HG03565 (cell line): ENCODE measurements at regions not wholly inside any gene's neighbourhood (a gene's known extent, or its start where the extent isn't known, plus 50 kb on each side); places are given as distances from the start of the nearest gene placed in this dataset.

Experiments
- ATAC-seq: cut with Tn5 transposase; IDR thresholded peaks from one replicate; pipeline ENCODE4 v1.9.1; 2021; ENCODE audit warnings: mild to moderate bottlenecking, moderate library complexity; ENCODE audit not compliant: unreplicated experiment

DNA sequence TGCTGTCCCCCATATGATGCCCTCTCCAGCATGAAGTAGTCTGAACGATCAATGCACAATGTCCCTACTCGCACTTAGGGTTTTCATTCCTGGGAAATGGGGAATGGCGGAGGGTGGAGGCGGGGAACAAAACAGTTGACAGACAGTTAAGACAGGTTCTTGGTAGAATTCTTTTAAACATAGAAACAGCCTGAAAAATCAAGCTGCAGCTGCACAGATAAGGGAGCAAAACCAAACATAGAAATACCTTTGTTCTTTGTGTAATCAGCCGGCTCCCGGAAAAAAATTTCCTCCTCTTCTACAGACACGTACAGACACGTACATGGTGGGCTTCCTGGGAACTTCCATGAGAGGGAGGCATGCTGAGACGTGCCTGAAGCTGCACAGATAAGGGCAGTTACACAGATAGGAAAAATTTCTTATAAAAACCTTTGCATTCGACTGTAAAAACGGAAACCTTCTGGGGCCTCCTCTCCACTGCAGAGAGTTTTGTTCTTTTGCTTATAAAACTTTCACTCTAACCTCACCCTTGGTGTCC, 662.4 kb upstream of the PTPRD start:
- no peak for ATAC-seq

- ATAC-seq, result no peak
Observed at GRCh38 chr9:11312966-11313365, 700.2 kb upstream of the PTPRD start.

DNA sequence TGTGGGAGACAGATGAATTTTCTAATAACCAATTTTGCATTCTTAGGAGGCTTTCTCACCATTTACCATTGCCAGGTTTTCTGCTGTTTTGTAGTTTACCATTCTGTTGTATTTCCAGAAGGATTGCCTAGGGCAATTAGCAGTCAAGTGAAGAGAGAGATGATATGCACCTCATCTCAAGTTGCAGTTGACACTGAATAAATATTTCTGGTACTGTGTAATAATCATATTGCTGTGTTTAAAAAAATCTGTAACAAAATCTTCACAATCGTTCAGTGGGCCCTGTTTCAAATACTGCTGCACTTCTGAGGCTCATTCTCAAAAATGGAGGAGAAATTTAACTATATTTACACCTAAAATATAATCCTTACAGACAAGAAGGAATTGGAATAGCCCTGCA, 706.1 kb upstream of the PTPRD start:
- no peak for ATAC-seq

- no peak for ATAC-seq
Observed at GRCh38 chr9:11319538-11319937, 706.7 kb upstream of the PTPRD start.

DNA sequence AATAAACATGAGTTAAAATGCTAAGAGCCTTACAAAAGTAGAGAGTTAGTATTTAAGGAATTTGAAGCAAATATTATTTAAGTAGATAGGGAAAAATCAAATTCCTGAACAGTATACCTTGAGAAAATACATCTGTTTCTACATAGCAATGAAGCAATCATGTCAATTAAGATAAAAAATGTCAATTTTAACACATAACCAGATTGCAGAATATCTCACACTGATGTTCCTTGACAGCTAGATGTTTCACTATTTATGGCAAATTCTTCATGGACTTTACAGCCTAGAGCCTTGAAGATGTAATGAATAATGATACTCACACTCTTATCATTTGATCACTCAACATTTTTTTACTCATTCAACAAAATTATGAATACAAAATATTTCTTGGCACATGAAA, 708.2 kb upstream of the PTPRD start:
- no peak for ATAC-seq

DNA sequence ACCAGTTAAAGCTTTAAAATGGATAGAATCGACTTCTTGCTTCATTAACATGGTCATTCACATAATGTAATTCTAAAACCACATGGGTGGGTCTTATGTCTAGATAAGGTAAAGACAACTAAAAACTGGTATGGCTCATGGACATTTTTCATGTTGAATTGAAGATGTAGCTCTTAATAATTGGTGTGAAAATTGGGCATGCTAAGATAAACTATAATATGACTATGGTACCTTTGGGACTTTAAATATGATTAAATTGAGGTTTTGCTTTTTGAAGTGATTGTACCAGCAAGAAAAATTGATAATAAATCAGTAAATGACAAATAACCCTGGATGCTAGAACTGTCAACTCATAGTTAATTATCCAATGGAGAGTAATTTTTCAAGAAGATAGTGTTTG, 710.7 kb upstream of the PTPRD start:
- no peak for ATAC-seq

- no peak for ATAC-seq
Observed at GRCh38 chr9:11326231-11326630, 713.4 kb upstream of the PTPRD start.

DNA sequence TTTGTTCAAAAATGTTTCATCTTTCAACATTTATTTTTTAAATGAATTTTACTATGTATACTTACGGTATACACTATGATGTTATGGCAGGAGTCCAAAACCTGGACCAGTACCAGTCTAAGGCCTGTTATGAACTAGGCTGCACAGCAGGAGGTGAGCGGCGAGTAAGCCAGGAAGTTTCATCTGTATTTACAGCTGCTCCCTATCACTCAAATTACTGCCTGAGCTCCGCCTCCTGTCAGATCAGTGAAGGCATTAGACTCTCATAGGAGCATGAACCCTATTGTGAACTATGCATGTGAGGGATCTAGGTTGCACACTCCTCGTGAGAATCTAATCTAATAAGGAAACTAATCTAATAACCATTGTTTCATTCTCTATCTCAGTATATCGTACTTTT, 715.5 kb upstream of the PTPRD start:
- ATAC-seq, result no peak

DNA sequence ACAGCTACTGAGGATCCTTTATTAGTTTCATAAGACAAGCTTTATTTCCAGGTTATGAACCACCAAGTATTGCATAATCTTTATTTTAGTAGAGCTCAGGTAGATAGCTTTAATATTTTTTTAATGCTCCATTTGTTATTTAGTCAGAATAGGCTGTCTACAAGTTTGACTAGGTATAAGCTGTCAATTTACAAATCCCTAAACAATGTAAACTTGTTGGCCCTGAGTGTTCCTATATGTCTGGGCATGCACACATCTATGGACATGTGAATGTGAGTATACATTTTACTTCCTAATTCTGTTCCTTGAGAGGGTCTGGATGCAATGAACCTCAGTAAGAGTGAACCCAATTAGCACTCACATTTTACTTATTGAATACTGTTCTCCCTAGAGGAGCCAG, 722.2 kb upstream of the PTPRD start:
- ATAC-seq, result no peak

- ATAC-seq, result peak; percentile 91
Observed at GRCh38 chr9:11338130-11338529, 725.3 kb upstream of the PTPRD start.

GRCh38 chr9:11340654-11341053, 727.9 kb upstream of the PTPRD start:
- ATAC-seq, result no peak

DNA sequence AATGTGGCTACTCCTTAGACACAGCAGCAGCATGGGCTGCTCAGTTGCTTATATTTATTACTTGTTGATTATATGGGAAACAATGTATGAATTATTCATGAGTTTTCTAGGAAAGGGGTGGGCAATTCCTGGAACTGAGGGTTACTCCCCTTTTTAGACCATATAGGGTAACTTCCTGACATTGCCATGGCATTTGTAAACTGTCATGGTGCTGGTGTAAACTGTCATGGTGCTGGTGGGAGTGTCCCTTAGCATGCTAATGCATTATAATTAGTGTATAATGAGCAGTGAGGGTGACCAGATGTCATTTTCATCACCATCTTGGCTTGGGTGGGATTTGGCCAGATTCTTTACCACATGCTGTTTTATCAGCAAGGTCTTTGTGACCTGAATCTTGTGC, 734.6 kb upstream of the PTPRD start:
- ATAC-seq, result no peak

GRCh38 chr9:11348366-11348765, 735.6 kb upstream of the PTPRD start:
- no peak for ATAC-seq

DNA sequence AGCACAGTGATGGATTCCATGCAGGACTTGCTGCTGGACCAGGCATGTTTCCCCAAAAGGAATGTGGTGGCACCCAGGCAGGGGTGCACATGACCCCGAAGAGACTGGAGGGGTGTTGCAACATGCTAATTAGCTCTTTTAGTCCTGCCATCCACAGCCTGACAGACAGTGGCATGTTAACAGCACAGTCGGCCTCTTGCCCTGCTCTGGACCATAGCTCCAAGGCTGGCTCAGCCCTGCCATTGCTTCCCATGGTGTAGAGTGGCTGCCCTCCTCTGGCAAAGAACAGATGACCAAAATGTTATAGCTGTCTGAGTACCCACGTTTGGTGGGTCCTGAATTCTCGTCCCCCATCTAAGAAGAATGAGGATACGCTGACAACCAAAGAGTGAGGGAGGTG, 736.4 kb upstream of the PTPRD start:
- ATAC-seq, result no peak

DNA sequence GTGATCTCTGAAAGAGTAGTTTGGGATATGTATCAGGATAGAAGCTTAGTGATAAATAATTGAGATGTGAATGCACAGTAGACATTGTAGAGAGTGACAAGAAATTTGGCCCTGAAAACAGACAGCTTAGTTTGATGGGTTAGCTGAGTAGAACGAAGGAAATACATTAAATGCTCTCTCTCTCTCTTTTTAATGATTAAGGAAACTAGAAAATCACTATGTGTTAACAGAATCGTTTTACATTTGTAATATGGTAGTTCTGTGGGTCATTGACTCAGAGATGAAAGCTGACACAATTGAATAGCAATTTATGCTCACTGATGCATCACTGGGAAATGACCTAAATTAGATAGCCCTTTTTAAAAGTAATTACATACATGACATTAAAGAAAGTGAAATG, 739.8 kb upstream of the PTPRD start:
- ATAC-seq, result no peak

DNA sequence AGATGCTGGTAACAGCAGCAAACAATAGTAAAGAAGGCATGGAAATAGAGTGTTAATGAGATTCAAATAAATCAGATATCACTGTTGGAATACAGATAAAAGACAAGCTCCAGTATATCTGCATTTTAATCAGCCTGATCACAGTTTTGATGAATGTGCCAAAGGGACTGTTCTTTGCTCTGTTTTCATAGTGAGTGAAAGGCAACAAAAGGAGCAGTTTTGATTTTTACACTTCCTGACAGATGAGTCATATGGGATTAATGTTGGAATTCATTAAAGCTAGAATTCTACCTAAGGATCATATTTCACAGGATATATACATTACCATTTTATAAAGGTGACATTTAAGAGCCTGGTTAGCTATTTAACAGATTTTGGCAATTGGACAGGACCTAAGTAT, 743.3 kb upstream of the PTPRD start:
- no peak for ATAC-seq

- ATAC-seq, result no peak
Observed at GRCh38 chr9:11366585-11367129, 753.9 kb upstream of the PTPRD start.

DNA sequence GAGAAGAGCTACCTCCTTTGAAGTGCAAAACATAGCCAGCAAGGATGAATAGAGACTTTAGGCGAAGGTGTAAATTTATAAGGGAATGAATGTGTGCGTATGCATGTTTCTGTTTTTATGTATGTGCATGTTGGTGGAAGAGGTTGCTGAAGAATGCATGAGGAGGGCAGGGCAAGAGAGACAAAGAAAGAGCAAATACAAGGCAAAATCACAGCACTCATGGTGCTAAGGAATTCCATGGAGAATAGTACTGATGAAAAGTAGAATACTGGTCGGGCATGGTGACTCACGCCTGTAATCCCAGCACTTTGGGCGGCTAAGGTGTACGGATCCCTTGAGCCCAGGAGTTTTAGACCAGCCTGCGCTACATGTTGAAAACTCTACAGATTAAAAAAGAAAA, 762.1 kb upstream of the PTPRD start:
- ATAC-seq, result no peak

DNA sequence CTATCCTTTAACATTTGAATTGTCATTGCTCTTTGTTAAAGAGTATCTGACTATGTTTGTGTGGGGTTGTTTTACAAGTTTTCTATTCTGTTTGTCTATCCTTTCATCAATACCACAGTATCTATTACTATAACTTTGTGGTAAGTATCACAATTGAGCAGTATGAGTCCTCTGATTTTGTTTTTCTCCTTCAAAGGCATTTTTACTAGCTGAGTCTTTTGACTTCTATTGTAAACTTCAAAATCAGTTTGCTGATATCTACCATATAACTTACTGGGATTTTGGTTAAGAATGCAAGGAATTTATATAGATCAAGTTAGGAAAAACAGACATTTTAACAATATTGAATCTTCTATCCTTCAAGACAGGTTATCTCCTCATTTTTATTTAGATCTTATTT, 789.8 kb upstream of the PTPRD start:
- ATAC-seq, result no peak

- ATAC-seq, result no peak
Observed at GRCh38 chr9:11414241-11414640, 801.4 kb upstream of the PTPRD start.

- ATAC-seq, result no peak
Observed at GRCh38 chr9:11417782-11418181, 805.0 kb upstream of the PTPRD start.

GRCh38 chr9:11431490-11431889, 818.7 kb upstream of the PTPRD start:
- no peak for ATAC-seq

GRCh38 chr9:11432361-11432760, 819.6 kb upstream of the PTPRD start:
- ATAC-seq, result no peak
